GM18505 (cell line): ENCODE measurements at regions not wholly inside any gene's neighbourhood (a gene's known extent, or its start where the extent isn't known, plus 50 kb on each side); places are given as distances from the start of the nearest gene placed in this dataset.
"Not testable (repeated sequence)": the region's sequence is repeated elsewhere in the genome, so short reads cannot be mapped to it uniquely, and the experiment has no call there.

Experiments used
- ATAC-seq: cut with Tn5 transposase; IDR thresholded peaks from one replicate; pipeline ENCODE4 v1.9.1; 2021; ENCODE audit not compliant: unreplicated experiment
- POLR2A ChIP-seq: IDR thresholded peaks from 4 replicates; pipeline ENCODE4 v1.6.1; 2011; ENCODE audit warnings: borderline replicate concordance; ENCODE audit not compliant: insufficient read depth, insufficient read length; ENCODE audit errors: extremely low read depth

GRCh38 chr13:84126671-84127171, 244.4 kb upstream of the SLITRK1 start:
- ATAC-seq, result no peak
- TF ChIP-seq POLR2A, result no peak

GRCh38 chr13:84121456-84121855, 239.2 kb upstream of the SLITRK1 start:
- no peak for TF ChIP-seq POLR2A
- ATAC-seq, result no peak

- ATAC-seq, result no peak
- TF ChIP-seq POLR2A, result no peak
Measured at GRCh38 chr13:84118839-84119409, 236.7 kb upstream of the SLITRK1 start.

GRCh38 chr13:84098273-84098672, 216.0 kb upstream of the SLITRK1 start:
- no peak for TF ChIP-seq POLR2A

GRCh38 chr13:84097148-84097547, 214.9 kb upstream of the SLITRK1 start:
- ATAC-seq, result no peak
- TF ChIP-seq POLR2A, result no peak

More at GRCh38 chr13:84098273-84098672, 216.0 kb upstream of the SLITRK1 start:
- no peak for ATAC-seq

- ATAC-seq, result no peak
- no peak for TF ChIP-seq POLR2A
Measured at GRCh38 chr13:84096216-84096615, 213.9 kb upstream of the SLITRK1 start.

GRCh38 chr13:84088996-84089395, 206.7 kb upstream of the SLITRK1 start:
- ATAC-seq, result no peak
- no peak for TF ChIP-seq POLR2A

GRCh38 chr13:84086847-84087162, 204.5 kb upstream of the SLITRK1 start:
- no peak for ATAC-seq
- TF ChIP-seq POLR2A, result no peak

GRCh38 chr13:84086098-84086846, 204.0 kb upstream of the SLITRK1 start:
- not testable (repeated sequence) for ATAC-seq

GRCh38 chr13:84082462-84082861, 200.2 kb upstream of the SLITRK1 start:
- no peak for ATAC-seq
- no peak for TF ChIP-seq POLR2A

GRCh38 chr13:84080748-84081530, 198.7 kb upstream of the SLITRK1 start:
- TF ChIP-seq POLR2A, result no peak
- no peak for ATAC-seq

GRCh38 chr13:84077271-84077670, 195.0 kb upstream of the SLITRK1 start:
- no peak for TF ChIP-seq POLR2A
- ATAC-seq, result no peak

GRCh38 chr13:84076280-84076679, 194.0 kb upstream of the SLITRK1 start:
- ATAC-seq, result no peak
- no peak for TF ChIP-seq POLR2A

GRCh38 chr13:84050536-84050935, 168.3 kb upstream of the SLITRK1 start:
- no peak for TF ChIP-seq POLR2A

GRCh38 chr13:84049443-84050219, 167.4 kb upstream of the SLITRK1 start:
- no peak for TF ChIP-seq POLR2A
- ATAC-seq, result no peak

More at GRCh38 chr13:84050536-84050935, 168.3 kb upstream of the SLITRK1 start:
- no peak for ATAC-seq
